Right atrium auricular region (tissue), 2 donors: ENCODE measurements at regions not wholly inside any gene's neighbourhood (a gene's known extent, or its start where the extent isn't known, plus 50 kb on each side); places are given as distances from the start of the nearest gene placed in this dataset.

ENCODE experiments used
- DNase-seq: peaks from one replicate; pipeline ENCODE4 v3.0.0-alpha.2; 2019; ENCODE audit warnings: low spot score
- H3K27ac ChIP-seq, 2 donors: fragments of 200-600 bp; sonication (generic); 1 replicate in 1 of 2; 2 replicates in 1 of 2; pipeline ENCODE4 v1.5.1; 2016 to 2019
- H3K27me3 ChIP-seq, 2 donors: fragments of 200-600 bp; sonication (generic); one replicate each; pipeline versions ENCODE4 v1.5.1 to v1.6.0; 2017 to 2019
- H3K36me3 ChIP-seq: fragments of 200-600 bp; sonication (generic); one replicate; pipeline ENCODE4 v1.5.1; 2016
- H3K4me1 ChIP-seq, 2 donors: fragments of 200-600 bp; sonication (generic); one replicate each; pipeline versions ENCODE4 v1.5.1 to v1.6.0; 2017 to 2019
- H3K4me3 ChIP-seq, 2 donors: fragments of 200-600 bp; sonication (generic); 1 replicate in 1 of 2; 2 replicates in 1 of 2; pipeline ENCODE4 v1.5.1; 2017 to 2019; ENCODE audit warnings: mild to moderate bottlenecking in 1 of 2, moderate library complexity in 1 of 2
- H3K9me3 ChIP-seq, 2 donors: fragments of 200-600 bp; sonication (generic); one replicate each; pipeline ENCODE4 v1.5.1; 2019
- TF ChIP-seq, protein P1 (sequence below), 2 donors: fragments of 200-600 bp; sonication (generic); IDR thresholded peaks; one replicate each; pipeline ENCODE4 v1.5.1; 2019; ENCODE audit warnings: antibody characterized with exemption in 2 of 2

DNA sequence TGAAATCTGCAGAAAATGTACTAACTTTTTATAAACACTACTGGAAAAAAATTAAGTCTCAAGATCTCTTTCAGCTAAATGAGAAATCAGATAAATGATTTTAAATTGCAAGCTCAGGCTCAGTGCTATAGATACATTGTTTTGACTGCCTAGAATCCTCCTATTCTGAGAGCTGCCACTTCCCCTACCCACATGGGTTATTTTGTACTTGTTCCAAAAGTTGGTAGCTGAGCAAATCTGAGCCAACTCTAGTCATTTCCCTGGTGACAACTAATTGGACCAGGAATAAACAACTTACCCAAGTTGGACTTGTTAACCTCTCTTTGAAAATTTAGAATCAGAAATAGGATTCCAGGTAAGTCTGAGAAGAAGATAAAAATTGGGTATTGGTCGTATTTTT, 202.1 kb downstream of the MBL2 start:
- H3K9me3 ChIP-seq: no peaks in the 10 kb centered on the region
- H3K4me3 ChIP-seq: no peak overlapping the region
- H3K27ac ChIP-seq: no peak overlapping the region
- H3K4me1 ChIP-seq: no peaks in the 10 kb centered on the region
- H3K27me3 ChIP-seq: no peaks in the 10 kb centered on the region
- TF ChIP-seq, protein P1, sequence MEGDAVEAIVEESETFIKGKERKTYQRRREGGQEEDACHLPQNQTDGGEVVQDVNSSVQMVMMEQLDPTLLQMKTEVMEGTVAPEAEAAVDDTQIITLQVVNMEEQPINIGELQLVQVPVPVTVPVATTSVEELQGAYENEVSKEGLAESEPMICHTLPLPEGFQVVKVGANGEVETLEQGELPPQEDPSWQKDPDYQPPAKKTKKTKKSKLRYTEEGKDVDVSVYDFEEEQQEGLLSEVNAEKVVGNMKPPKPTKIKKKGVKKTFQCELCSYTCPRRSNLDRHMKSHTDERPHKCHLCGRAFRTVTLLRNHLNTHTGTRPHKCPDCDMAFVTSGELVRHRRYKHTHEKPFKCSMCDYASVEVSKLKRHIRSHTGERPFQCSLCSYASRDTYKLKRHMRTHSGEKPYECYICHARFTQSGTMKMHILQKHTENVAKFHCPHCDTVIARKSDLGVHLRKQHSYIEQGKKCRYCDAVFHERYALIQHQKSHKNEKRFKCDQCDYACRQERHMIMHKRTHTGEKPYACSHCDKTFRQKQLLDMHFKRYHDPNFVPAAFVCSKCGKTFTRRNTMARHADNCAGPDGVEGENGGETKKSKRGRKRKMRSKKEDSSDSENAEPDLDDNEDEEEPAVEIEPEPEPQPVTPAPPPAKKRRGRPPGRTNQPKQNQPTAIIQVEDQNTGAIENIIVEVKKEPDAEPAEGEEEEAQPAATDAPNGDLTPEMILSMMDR (IDR thresholded peaks at IDR 0.05): no peak
- no peak for DNase-seq
- no peaks in the 10 kb centered on the region for H3K36me3 ChIP-seq

DNA sequence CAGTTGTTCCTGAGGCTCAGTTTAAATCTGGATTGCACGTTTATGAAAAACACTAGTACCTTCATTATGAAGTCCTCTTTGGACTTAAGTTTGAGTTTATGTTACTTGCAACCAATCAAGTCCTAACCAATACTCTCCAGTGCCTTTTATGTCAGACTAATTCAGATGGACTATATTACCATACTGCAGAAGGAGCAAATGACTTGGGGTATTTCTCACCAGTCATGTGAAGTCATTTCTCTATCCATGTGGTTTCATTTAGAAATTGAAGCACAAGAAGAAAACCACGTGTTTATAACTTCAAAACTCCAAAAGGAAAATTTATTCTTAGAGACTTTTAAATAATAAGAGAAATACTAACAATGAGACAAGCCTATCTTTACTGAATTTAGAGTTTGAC, 201.6 kb downstream of the MBL2 start:
- H3K4me3 ChIP-seq: no peak overlapping the region
- no peak for DNase-seq
- no peaks in the 10 kb centered on the region for H3K36me3 ChIP-seq
- H3K9me3 ChIP-seq: no peaks in the 10 kb centered on the region
- H3K27me3 ChIP-seq: no peaks in the 10 kb centered on the region
- H3K27ac ChIP-seq: no peak overlapping the region
- TF ChIP-seq, protein P1 (IDR thresholded peaks at IDR 0.05): no peak
- H3K4me1 ChIP-seq: no peaks in the 10 kb centered on the region

DNA sequence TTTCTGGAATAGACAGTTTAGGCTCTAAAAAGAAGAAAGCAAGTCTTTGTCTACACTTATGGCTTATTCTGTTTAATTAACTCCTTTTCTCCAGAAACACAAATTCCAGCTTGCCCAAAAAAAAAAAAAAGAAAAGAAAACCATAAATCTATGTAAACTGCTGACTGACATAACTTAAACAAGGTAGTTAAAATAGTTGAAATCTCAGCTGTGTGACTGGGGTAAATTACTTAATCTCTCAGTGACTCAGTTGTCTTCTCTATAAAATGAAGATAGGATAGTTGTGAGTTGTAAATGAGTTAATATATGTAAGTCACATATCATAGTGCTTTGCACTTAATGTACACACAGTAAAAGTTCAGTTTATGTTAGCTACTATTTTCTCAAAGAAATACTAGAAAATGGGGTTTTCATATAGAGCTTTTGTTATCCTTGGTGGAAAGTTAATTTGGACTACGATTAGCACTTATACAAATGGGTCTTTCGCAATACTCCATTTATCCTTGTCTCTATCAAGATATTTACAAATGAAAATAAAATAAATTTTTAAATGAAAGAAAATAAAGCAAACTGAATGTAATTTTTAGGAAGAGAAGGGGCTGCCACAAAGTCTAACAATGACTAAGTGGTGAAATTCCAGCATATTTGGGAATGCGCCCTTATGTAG, 200.9 kb downstream of the MBL2 start:
- H3K4me1 ChIP-seq: no peaks in the 10 kb centered on the region
- TF ChIP-seq, protein P1 (IDR thresholded peaks at IDR 0.05): no peak
- H3K36me3 ChIP-seq: no peaks in the 10 kb centered on the region
- H3K4me3 ChIP-seq: no peak overlapping the region
- no peaks in the 10 kb centered on the region for H3K27me3 ChIP-seq
- no peak for DNase-seq
- no peaks in the 10 kb centered on the region for H3K9me3 ChIP-seq
- no peak overlapping the region for H3K27ac ChIP-seq

DNA sequence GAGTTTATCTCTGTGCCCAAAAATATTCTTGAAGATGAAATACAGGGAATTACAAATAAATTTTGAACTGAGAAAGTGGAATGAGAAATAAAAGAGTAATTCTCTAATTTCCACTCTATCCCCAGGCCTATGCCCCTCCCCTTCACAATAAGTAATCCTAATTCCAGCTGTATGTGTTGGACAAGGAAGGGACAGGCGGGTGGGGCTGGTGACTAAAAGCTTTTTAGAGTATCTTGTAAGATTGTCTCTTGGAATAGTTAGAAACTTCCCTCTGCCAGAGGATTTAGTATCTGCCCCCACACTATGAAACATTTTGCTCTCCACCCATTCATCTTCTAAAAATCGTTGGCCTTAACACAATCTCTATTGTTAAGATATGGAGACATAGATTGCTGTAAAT, 199.2 kb downstream of the MBL2 start:
- Histone ChIP-seq H3K27ac (no peak overlapping the region), H3K27me3 (no peaks in the 10 kb centered on the region), H3K9me3 (no peaks in the 10 kb centered on the region), H3K4me1 (no peaks in the 10 kb centered on the region), H3K4me3 (no peak overlapping the region), H3K36me3 (no peaks in the 10 kb centered on the region)
- TF ChIP-seq, protein P1 (IDR thresholded peaks at IDR 0.05): no peak
- DNase-seq: no peak

DNA sequence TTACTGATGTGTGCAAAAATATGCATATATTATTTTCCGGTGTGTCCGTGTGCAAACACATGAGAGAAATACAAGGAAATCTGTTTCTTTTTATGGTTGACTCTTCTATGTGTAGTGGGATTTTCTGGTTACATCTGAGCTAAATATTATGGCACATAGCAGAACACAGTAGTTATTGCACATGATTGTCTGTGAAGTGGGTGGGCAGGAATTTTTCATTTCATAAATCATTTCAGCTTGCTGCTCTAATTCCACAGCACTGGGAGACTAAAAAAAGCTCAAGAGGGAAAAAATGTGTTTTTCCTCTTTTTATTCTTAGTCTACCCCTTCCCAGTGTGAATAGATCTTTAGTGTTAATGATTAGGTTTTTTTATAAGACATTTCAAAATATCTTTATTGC, 197.9 kb downstream of the MBL2 start:
- Histone ChIP-seq H3K4me3 (no peak overlapping the region), H3K9me3 (no peaks in the 10 kb centered on the region), H3K27ac (no peak overlapping the region), H3K36me3 (no peaks in the 10 kb centered on the region), H3K4me1 (no peaks in the 10 kb centered on the region), H3K27me3 (no peaks in the 10 kb centered on the region)
- TF ChIP-seq, protein P1 (IDR thresholded peaks at IDR 0.05): no peak
- DNase-seq: no peak

DNA sequence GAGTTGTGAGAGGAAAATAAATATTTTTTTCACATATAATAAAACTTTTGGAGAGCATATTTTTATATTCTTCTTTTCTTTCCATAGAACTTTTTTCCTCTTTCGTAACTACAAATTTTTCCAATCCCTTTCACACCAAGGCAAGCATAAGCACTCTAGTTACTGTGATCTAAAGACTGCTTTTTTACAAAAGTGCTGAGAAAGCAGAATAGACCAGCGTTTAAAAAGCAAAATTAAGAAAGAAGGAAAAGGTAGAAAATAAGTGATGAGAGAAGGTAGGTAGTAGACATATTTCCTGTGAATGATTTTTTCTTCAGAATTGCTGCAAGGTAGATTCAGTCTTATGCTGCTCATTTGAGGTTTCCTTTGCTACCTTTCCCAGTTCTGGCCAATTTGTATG, 195.5 kb downstream of the MBL2 start:
- TF ChIP-seq, protein P1 (IDR thresholded peaks at IDR 0.05): no peak
- H3K4me3 ChIP-seq: no peak overlapping the region
- no peak overlapping the region for H3K27ac ChIP-seq
- no peak for DNase-seq
- no peaks in the 10 kb centered on the region for H3K4me1 ChIP-seq
- H3K36me3 ChIP-seq: no peaks in the 10 kb centered on the region
- no peaks in the 10 kb centered on the region for H3K9me3 ChIP-seq
- H3K27me3 ChIP-seq: no peaks in the 10 kb centered on the region
